Keratinocyte (primary cell): ENCODE measurements at regions not wholly inside any gene's neighbourhood (a gene's known extent, or its start where the extent isn't known, plus 50 kb on each side); places are given as distances from the start of the nearest gene placed in this dataset.

Source experiments
- DNase-seq: peaks from one replicate; pipeline ENCODE4 v3.0.0-alpha.2; 2011; ENCODE audit warnings: low read depth, missing footprints, low spot score
- FAIRE-seq: peaks from 2 replicates; lab custom pipeline; 2011; peaks lifted over from hg19 to GRCh38; lab: Jason Lieb, UNC
- H2AFZ ChIP-seq: 2 replicates; pipeline ENCODE4 v1.6.0; 2012; ENCODE audit warnings: low read length, control low read depth, inconsistent platforms; ENCODE audit not compliant: control insufficient read depth
- H3K27ac ChIP-seq: 2 replicates; pipeline ENCODE4 v1.5.1; 2011; ENCODE audit warnings: low read length; ENCODE audit not compliant: control insufficient read depth, insufficient read depth
- H3K27me3 ChIP-seq: 3 replicates; pipeline ENCODE4 v1.6.0; 2011; ENCODE audit warnings: low read length; ENCODE audit not compliant: control insufficient read depth, insufficient read depth; ENCODE audit errors: extremely low read depth
- H3K36me3 ChIP-seq, 2 experiments: 2 replicates in 1 of 2; 3 replicates in 1 of 2; pipeline ENCODE4 v1.5.1; 2011; ENCODE audit warnings: low read length in 2 of 2, mild to moderate bottlenecking in 1 of 2; ENCODE audit not compliant: control insufficient read depth in 2 of 2, insufficient read depth in 2 of 2; ENCODE audit errors: extremely low read depth in 1 of 2
- H3K4me1 ChIP-seq: 3 replicates; pipeline ENCODE4 v1.5.1; 2011; ENCODE audit warnings: low read length; ENCODE audit not compliant: control insufficient read depth, insufficient read depth; ENCODE audit errors: extremely low read depth
- H3K4me2 ChIP-seq: 3 replicates; pipeline ENCODE4 v1.6.0; 2011; ENCODE audit warnings: low read depth, low read length; ENCODE audit not compliant: control insufficient read depth, insufficient read depth; ENCODE audit errors: extremely low read depth
- H3K4me3 ChIP-seq, 3 experiments: fragments of 200-600 bp in 1 of 3; sonication (generic) in 1 of 3; 2 replicates in 2 of 3; 3 replicates in 1 of 3; pipeline ENCODE4 v1.5.1; 2011 to 2016; ENCODE audit warnings: low read length in 3 of 3, mild to moderate bottlenecking in 3 of 3, control low read depth in 2 of 3, inconsistent platforms in 1 of 3, low read depth in 1 of 3, mixed read lengths in 1 of 3, mixed run types in 1 of 3, moderate library complexity in 1 of 3; ENCODE audit not compliant: control insufficient read depth in 2 of 3, insufficient read depth in 2 of 3; ENCODE audit errors: extremely low read depth in 1 of 3
- H3K79me2 ChIP-seq: 2 replicates; pipeline ENCODE4 v1.6.0; 2012; ENCODE audit warnings: low read length; ENCODE audit not compliant: control insufficient read depth, insufficient read depth
- H3K9ac ChIP-seq: 3 replicates; pipeline ENCODE4 v1.6.0; 2011; ENCODE audit warnings: low read length; ENCODE audit not compliant: control insufficient read depth, insufficient read depth; ENCODE audit errors: extremely low read depth
- H3K9me1 ChIP-seq: 3 replicates; pipeline ENCODE4 v1.6.0; 2011; ENCODE audit warnings: low read length; ENCODE audit not compliant: control insufficient read depth, insufficient read depth; ENCODE audit errors: extremely low read depth
- H3K9me3 ChIP-seq: 2 replicates; pipeline ENCODE4 v1.5.1; 2012; ENCODE audit warnings: low read depth, low read length; ENCODE audit not compliant: control insufficient read depth
- H4K20me1 ChIP-seq: 3 replicates; pipeline ENCODE4 v1.6.0; 2011; ENCODE audit warnings: low read length; ENCODE audit not compliant: control insufficient read depth, insufficient read depth; ENCODE audit errors: extremely low read depth
- EZH2 ChIP-seq: IDR thresholded peaks from one replicate; pipeline ENCODE4 v1.6.1; 2012; ENCODE audit warnings: inconsistent platforms, mild to moderate bottlenecking, low read length, moderate library complexity
- dilution Hi-C: fragments of 300-500 bp; cut with MboI; formaldehyde crosslinking; loops from one replicate; pipeline ENCODE4 v1.7.0; 2020; ENCODE audit warnings: low sequenced_read_pairs; ENCODE audit not compliant: extremely low pct_ligation_motif_present
- TF ChIP-seq, protein P1 (sequence below), 3 experiments: IDR thresholded peaks in 1 of 3; conservative IDR thresholded peaks in 1 of 3; optimal IDR thresholded peaks in 1 of 3; 2 replicates in 2 of 3; 3 replicates in 1 of 3; pipeline versions ENCODE3 to v1.5.1; 2011; ENCODE audit warnings: low read length in 3 of 3, mild to moderate bottlenecking in 3 of 3, moderate library complexity in 2 of 3, control low read depth in 1 of 3, inconsistent platforms in 1 of 3; ENCODE audit not compliant: insufficient read depth in 2 of 3; ENCODE audit errors: extremely low read depth in 1 of 3

- Histone ChIP-seq H3K79me2 (no peaks in the 10 kb centered on the region), H3K27me3 (no peaks in the 10 kb centered on the region), H2AFZ (no peak overlapping the region), H3K4me3 (no peak overlapping the region), H3K9me1 (no peaks in the 10 kb centered on the region), H3K4me1 (no peaks in the 10 kb centered on the region), H3K9me3 (no peaks in the 10 kb centered on the region), H3K27ac (no peak overlapping the region), H3K9ac (no peak overlapping the region), H3K4me2 (no peak overlapping the region), H3K36me3 (no peaks in the 10 kb centered on the region), H4K20me1 (no peaks in the 10 kb centered on the region)
- dilution Hi-C loops = no loop called here
- DNase-seq (no peak), FAIRE-seq (no peak)
- no peak for TF ChIP-seq EZH2
- TF ChIP-seq, protein P1, sequence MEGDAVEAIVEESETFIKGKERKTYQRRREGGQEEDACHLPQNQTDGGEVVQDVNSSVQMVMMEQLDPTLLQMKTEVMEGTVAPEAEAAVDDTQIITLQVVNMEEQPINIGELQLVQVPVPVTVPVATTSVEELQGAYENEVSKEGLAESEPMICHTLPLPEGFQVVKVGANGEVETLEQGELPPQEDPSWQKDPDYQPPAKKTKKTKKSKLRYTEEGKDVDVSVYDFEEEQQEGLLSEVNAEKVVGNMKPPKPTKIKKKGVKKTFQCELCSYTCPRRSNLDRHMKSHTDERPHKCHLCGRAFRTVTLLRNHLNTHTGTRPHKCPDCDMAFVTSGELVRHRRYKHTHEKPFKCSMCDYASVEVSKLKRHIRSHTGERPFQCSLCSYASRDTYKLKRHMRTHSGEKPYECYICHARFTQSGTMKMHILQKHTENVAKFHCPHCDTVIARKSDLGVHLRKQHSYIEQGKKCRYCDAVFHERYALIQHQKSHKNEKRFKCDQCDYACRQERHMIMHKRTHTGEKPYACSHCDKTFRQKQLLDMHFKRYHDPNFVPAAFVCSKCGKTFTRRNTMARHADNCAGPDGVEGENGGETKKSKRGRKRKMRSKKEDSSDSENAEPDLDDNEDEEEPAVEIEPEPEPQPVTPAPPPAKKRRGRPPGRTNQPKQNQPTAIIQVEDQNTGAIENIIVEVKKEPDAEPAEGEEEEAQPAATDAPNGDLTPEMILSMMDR (optimal IDR thresholded peaks at IDR 0.05 in 1 of 3, IDR thresholded peaks at IDR 0.05 in 1 of 3, conservative IDR thresholded peaks at IDR 0.05 in 1 of 3; ENCODE audit: extremely low read depth in 1 of 3, insufficient read depth in 2 of 3, low read length in 3 of 3) = no peak
These were observed 110.3 kb downstream of the ADRA2A start for GRCh38 chr10:111187096-111187495.

DNA sequence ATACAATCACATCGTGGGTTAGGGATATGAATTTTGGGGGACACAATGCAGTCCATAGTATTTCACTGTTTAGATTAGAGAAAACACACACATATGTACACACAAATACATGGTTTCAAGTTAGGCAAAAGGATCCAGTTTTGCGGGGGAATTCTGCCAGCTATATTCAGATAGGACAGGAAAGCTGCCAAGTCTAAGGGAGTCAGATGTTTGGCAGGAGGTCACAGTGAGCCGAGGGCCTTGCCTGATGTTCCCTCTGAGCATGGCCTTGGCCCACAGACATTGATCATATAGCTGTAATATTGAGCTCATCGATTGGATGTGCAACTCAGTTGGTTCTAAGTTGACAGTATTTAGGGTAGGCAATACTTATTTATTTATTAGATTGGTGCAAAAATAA, 122.8 kb downstream of the ADRA2A start:
- H3K36me3 ChIP-seq = no peaks in the 10 kb centered on the region
- FAIRE-seq (no peak), DNase-seq (no peak)
- TF ChIP-seq EZH2 = no peak
- TF ChIP-seq, protein P1 (optimal IDR thresholded peaks at IDR 0.05 in 1 of 3, IDR thresholded peaks at IDR 0.05 in 1 of 3, conservative IDR thresholded peaks at IDR 0.05 in 1 of 3; ENCODE audit: extremely low read depth in 1 of 3, insufficient read depth in 2 of 3, low read length in 3 of 3) = no peak
- no peak overlapping the region for H2AFZ ChIP-seq
- no peaks in the 10 kb centered on the region for H3K9me3 ChIP-seq
- no peak overlapping the region for H3K4me3 ChIP-seq
- no peaks in the 10 kb centered on the region for H4K20me1 ChIP-seq
- no peaks in the 10 kb centered on the region for H3K4me1 ChIP-seq
- H3K27ac ChIP-seq = no peak overlapping the region
- no peaks in the 10 kb centered on the region for H3K79me2 ChIP-seq
- dilution Hi-C loops = no loop called here
- H3K9me1 ChIP-seq = no peaks in the 10 kb centered on the region
- no peak overlapping the region for H3K4me2 ChIP-seq
- no peaks in the 10 kb centered on the region for H3K27me3 ChIP-seq
- no peak overlapping the region for H3K9ac ChIP-seq
